OCI-LY1 (cell line): ENCODE measurements at regions not wholly inside any gene's neighbourhood (a gene's known extent, or its start where the extent isn't known, plus 50 kb on each side); places are given as distances from the start of the nearest gene placed in this dataset.

Experiments used
- H2AFZ ChIP-seq: fragments of 200-600 bp; sonication (generic), shearing (Covaris generic); 2 replicates; pipeline ENCODE4 v1.6.0; 2014; ENCODE audit warnings: antibody characterized with exemption, mild to moderate bottlenecking, low read length
- H3F3A ChIP-seq: fragments of 200-600 bp; sonication (generic), shearing (Covaris generic); 2 replicates; pipeline ENCODE4 v1.6.0; 2014; ENCODE audit warnings: mild to moderate bottlenecking, antibody characterized with exemption, low read length, moderate library complexity; ENCODE audit not compliant: insufficient read depth
- H3K27ac ChIP-seq: fragments of 200-600 bp; sonication (generic); 2 replicates; pipeline ENCODE4 v1.5.1; 2014; ENCODE audit warnings: low read length, mixed run types, mild to moderate bottlenecking, low read depth; ENCODE audit not compliant: poor library complexity, severe bottlenecking
- H3K27me3 ChIP-seq: fragments of 200-600 bp; sonication (generic); 2 replicates; pipeline ENCODE4 v1.6.0; 2014; ENCODE audit warnings: antibody characterized with exemption, mild to moderate bottlenecking, low read length, moderate library complexity; ENCODE audit not compliant: insufficient read depth
- H3K36me3 ChIP-seq: fragments of 200-600 bp; sonication (generic); 2 replicates; pipeline ENCODE4 v1.6.1; 2014; ENCODE audit warnings: mild to moderate bottlenecking, antibody characterized with exemption, low read length, moderate library complexity, mixed read lengths; ENCODE audit not compliant: insufficient read depth
- H3K4me1 ChIP-seq: fragments of 200-600 bp; sonication (generic); 2 replicates; pipeline ENCODE4 v1.5.1; 2014; ENCODE audit warnings: mild to moderate bottlenecking, low read length, moderate library complexity; ENCODE audit not compliant: insufficient read depth, severe bottlenecking
- H3K4me2 ChIP-seq: fragments of 200-600 bp; sonication (generic), shearing (Covaris generic); 2 replicates; pipeline ENCODE4 v1.6.1; 2014; ENCODE audit warnings: low read length
- H3K4me3 ChIP-seq: fragments of 200-600 bp; sonication (generic); 2 replicates; pipeline ENCODE4 v1.5.1; 2014; ENCODE audit warnings: low read length, low read depth, mild to moderate bottlenecking, mixed read lengths; ENCODE audit not compliant: poor library complexity, severe bottlenecking
- H3K79me2 ChIP-seq: fragments of 200-600 bp; shearing (Covaris generic); 2 replicates; pipeline ENCODE4 v1.6.1; 2016; ENCODE audit warnings: mixed run types, low read length, mixed read lengths; ENCODE audit not compliant: insufficient read depth
- H3K9ac ChIP-seq: fragments of 200-600 bp; sonication (generic), shearing (Covaris generic); 2 replicates; pipeline ENCODE4 v1.6.1; 2014; ENCODE audit warnings: mild to moderate bottlenecking, low read length, mixed read lengths
- H3K9me2 ChIP-seq: fragments of 200-600 bp; sonication (generic), shearing (Covaris generic); 2 replicates; pipeline ENCODE4 v1.6.1; 2014; ENCODE audit warnings: low read depth, mild to moderate bottlenecking, low read length, mixed read lengths
- H3K9me3 ChIP-seq: fragments of 200-600 bp; shearing (Covaris generic); 2 replicates; pipeline ENCODE4 v1.6.1; 2014; ENCODE audit warnings: low read length, mixed read lengths
- H4K20me1 ChIP-seq: fragments of 200-600 bp; sonication (generic), shearing (Covaris generic); 2 replicates; pipeline ENCODE4 v1.6.0; 2016; ENCODE audit warnings: mild to moderate bottlenecking, low read length; ENCODE audit not compliant: insufficient read depth
- EZH2 ChIP-seq: fragments of 200-600 bp; sonication (generic), shearing (Covaris generic); IDR thresholded peaks from 2 replicates; pipeline ENCODE4 v1.8.0; 2017; ENCODE audit warnings: borderline replicate concordance, mixed run types, mild to moderate bottlenecking, antibody characterized with exemption, low read length, moderate library complexity, mixed read lengths
- TF ChIP-seq, protein P1 (sequence below): fragments of 200-600 bp; sonication (generic), shearing (Covaris generic); IDR thresholded peaks from 2 replicates; pipeline ENCODE4 v1.5.1; 2017; ENCODE audit warnings: mild to moderate bottlenecking, antibody characterized with exemption, low read length, moderate library complexity, mixed read lengths

GRCh38 chr15:87799428-87799827 is 457.1 kb downstream of the NTRK3 start:
- Histone ChIP-seq H3F3A (no peaks in the 10 kb centered on the region), H3K9ac (no peak overlapping the region), H3K4me1 (no peaks in the 10 kb centered on the region), H2AFZ (no peak overlapping the region), H4K20me1 (no peaks in the 10 kb centered on the region), H3K36me3 (no peaks in the 10 kb centered on the region), H3K4me3 (no peak overlapping the region), H3K27ac (no peak overlapping the region), H3K27me3 (no peaks in the 10 kb centered on the region), H3K9me2 (no peaks in the 10 kb centered on the region), H3K79me2 (no peaks in the 10 kb centered on the region), H3K4me2 (no peak overlapping the region), H3K9me3 (no peaks in the 10 kb centered on the region)
- TF ChIP-seq, protein P1, sequence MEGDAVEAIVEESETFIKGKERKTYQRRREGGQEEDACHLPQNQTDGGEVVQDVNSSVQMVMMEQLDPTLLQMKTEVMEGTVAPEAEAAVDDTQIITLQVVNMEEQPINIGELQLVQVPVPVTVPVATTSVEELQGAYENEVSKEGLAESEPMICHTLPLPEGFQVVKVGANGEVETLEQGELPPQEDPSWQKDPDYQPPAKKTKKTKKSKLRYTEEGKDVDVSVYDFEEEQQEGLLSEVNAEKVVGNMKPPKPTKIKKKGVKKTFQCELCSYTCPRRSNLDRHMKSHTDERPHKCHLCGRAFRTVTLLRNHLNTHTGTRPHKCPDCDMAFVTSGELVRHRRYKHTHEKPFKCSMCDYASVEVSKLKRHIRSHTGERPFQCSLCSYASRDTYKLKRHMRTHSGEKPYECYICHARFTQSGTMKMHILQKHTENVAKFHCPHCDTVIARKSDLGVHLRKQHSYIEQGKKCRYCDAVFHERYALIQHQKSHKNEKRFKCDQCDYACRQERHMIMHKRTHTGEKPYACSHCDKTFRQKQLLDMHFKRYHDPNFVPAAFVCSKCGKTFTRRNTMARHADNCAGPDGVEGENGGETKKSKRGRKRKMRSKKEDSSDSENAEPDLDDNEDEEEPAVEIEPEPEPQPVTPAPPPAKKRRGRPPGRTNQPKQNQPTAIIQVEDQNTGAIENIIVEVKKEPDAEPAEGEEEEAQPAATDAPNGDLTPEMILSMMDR = no peak
- no peak for TF ChIP-seq EZH2

- H3K9me3 ChIP-seq = no peaks in the 10 kb centered on the region
- H3K4me1 ChIP-seq = no peaks in the 10 kb centered on the region
- no peaks in the 10 kb centered on the region for H4K20me1 ChIP-seq
- H3K79me2 ChIP-seq = no peaks in the 10 kb centered on the region
- no peak overlapping the region for H3K4me3 ChIP-seq
- H2AFZ ChIP-seq = no peak overlapping the region
- TF ChIP-seq, protein P1 = no peak
- no peak for TF ChIP-seq EZH2
- H3F3A ChIP-seq = no peaks in the 10 kb centered on the region
- H3K9me2 ChIP-seq = no peaks in the 10 kb centered on the region
- no peaks in the 10 kb centered on the region for H3K36me3 ChIP-seq
- H3K27me3 ChIP-seq = no peaks in the 10 kb centered on the region
- no peak overlapping the region for H3K27ac ChIP-seq
- H3K4me2 ChIP-seq = no peak overlapping the region
- no peak overlapping the region for H3K9ac ChIP-seq
Measured at GRCh38 chr15:87793725-87794124, 462.8 kb downstream of the NTRK3 start.

- no peak for TF ChIP-seq EZH2
- TF ChIP-seq, protein P1 = no peak
- Histone ChIP-seq H3K9ac (no peak overlapping the region), H3K27ac (no peak overlapping the region), H2AFZ (no peak overlapping the region), H3K4me3 (no peak overlapping the region), H3K9me3 (no peaks in the 10 kb centered on the region), H3K4me2 (no peak overlapping the region), H3K4me1 (no peaks in the 10 kb centered on the region), H3K79me2 (no peaks in the 10 kb centered on the region), H3K9me2 (no peaks in the 10 kb centered on the region), H3F3A (no peaks in the 10 kb centered on the region), H3K36me3 (no peaks in the 10 kb centered on the region), H3K27me3 (no peaks in the 10 kb centered on the region), H4K20me1 (no peaks in the 10 kb centered on the region)
Measured at GRCh38 chr15:87792250-87793040, 464.1 kb downstream of the NTRK3 start.
